Left hindlimb (tissue), 1 donor: ENCODE measurements at regions not wholly inside any gene's neighbourhood (a gene's known extent, or its start where the extent isn't known, plus 50 kb on each side); places are given as distances from the start of the nearest gene placed in this dataset.
"Not testable (repeated sequence)": the region's sequence is repeated elsewhere in the genome, so short reads cannot be mapped to it uniquely, and the experiment has no call there.

ENCODE experiments used
- DNase-seq: peaks from one replicate; pipeline ENCODE4 v3.0.0-alpha.2; 2018

GRCh38 chr9:81103597-81104471 is 585.5 kb downstream of the TLE1 start:
- DNase-seq: no peak

- DNase-seq: no peak
Measured at GRCh38 chr9:81097131-81097847, 592.1 kb downstream of the TLE1 start.

GRCh38 chr9:81096625-81097024 is 592.7 kb downstream of the TLE1 start:
- no peak for DNase-seq

GRCh38 chr9:81092057-81092456 is 597.3 kb downstream of the TLE1 start:
- DNase-seq: no peak

GRCh38 chr9:81088341-81088740 is 601.0 kb downstream of the TLE1 start:
- DNase-seq: no peak

GRCh38 chr9:81086416-81086815 is 602.9 kb downstream of the TLE1 start:
- DNase-seq: no peak

GRCh38 chr9:81083854-81084512 is 605.4 kb downstream of the TLE1 start:
- no peak for DNase-seq

- peak; percentile 39 for DNase-seq
Measured at GRCh38 chr9:81083067-81083466, 606.3 kb downstream of the TLE1 start.

GRCh38 chr9:81082221-81082620 is 607.1 kb downstream of the TLE1 start:
- no peak for DNase-seq

- DNase-seq: no peak
Measured at GRCh38 chr9:81080900-81081299, 608.4 kb downstream of the TLE1 start.

- no peak for DNase-seq
Measured at GRCh38 chr9:81080185-81080584, 609.2 kb downstream of the TLE1 start.

GRCh38 chr9:81079055-81079454 is 610.3 kb downstream of the TLE1 start:
- DNase-seq: no peak

GRCh38 chr9:81078555-81078954 is 610.8 kb downstream of the TLE1 start:
- no peak for DNase-seq

- DNase-seq: no peak
Measured at GRCh38 chr9:81077572-81077971, 611.8 kb downstream of the TLE1 start.

- no peak for DNase-seq
Measured at GRCh38 chr9:81076131-81076530, 613.2 kb downstream of the TLE1 start.

- no peak for DNase-seq
Measured at GRCh38 chr9:81074221-81074620, 615.1 kb downstream of the TLE1 start.

- no peak for DNase-seq
Measured at GRCh38 chr9:81073821-81074220, 615.5 kb downstream of the TLE1 start.

- DNase-seq: no peak
Measured at GRCh38 chr9:81072758-81073157, 616.6 kb downstream of the TLE1 start.

GRCh38 chr9:81071108-81071507 is 618.2 kb downstream of the TLE1 start:
- no peak for DNase-seq

- DNase-seq: no peak
Measured at GRCh38 chr9:81070689-81071088, 618.7 kb downstream of the TLE1 start.

- DNase-seq: no peak
Measured at GRCh38 chr9:81069923-81070322, 619.4 kb downstream of the TLE1 start.

GRCh38 chr9:81069038-81069795 is 620.1 kb downstream of the TLE1 start:
- no peak for DNase-seq

GRCh38 chr9:81062995-81063394 is 626.4 kb downstream of the TLE1 start:
- not testable (repeated sequence) for DNase-seq
